ENCODE measurements at regions not wholly inside any gene's neighbourhood (a gene's known extent, or its start where the extent isn't known, plus 50 kb on each side); places are given as distances from the start of the nearest gene placed in this dataset.

DNA sequence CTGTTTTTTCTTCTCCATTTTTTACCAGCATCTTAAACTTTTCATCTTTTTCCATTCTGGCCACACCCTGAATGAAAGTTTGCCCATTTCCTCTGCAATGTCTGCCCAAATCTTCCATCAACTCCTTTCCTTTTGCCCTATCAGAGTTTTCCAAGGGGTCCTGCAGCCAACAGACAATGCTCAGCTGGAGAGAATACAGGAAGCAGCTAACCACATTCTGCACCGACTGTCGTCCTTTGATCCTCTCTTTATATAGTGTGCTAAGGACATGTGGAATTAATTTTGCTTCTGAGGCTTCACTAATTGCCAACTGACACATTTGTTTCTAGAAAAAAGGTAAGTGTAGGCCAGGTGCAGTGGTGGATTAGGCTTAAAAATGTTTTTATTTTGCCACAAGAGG is 50.5 kb upstream of the DLX2 start:
- TF ChIP-seq, protein P1, sequence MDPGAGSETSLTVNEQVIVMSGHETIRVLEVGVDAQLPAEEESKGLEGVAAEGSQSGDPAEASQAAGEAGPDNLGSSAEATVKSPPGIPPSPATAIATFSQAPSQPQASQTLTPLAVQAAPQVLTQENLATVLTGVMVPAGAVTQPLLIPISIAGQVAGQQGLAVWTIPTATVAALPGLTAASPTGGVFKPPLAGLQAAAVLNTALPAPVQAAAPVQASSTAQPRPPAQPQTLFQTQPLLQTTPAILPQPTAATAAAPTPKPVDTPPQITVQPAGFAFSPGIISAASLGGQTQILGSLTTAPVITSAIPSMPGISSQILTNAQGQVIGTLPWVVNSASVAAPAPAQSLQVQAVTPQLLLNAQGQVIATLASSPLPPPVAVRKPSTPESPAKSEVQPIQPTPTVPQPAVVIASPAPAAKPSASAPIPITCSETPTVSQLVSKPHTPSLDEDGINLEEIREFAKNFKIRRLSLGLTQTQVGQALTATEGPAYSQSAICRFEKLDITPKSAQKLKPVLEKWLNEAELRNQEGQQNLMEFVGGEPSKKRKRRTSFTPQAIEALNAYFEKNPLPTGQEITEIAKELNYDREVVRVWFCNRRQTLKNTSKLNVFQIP (CRISPR knock-in tag; IDR thresholded peaks at IDR 0.05; ENCODE audit: borderline replicate concordance, low read depth), result no peak
- no peak for TF ChIP-seq TOX (CRISPR knock-in tag; IDR thresholded peaks at IDR 0.05; ENCODE audit: borderline replicate concordance)
- no peak for TF ChIP-seq ESRRG (CRISPR knock-in tag; IDR thresholded peaks at IDR 0.05)
- no peak for TF ChIP-seq ZFP3 (CRISPR knock-in tag; IDR thresholded peaks at IDR 0.05)
- no peak for TF ChIP-seq ARNTL (CRISPR knock-in tag; IDR thresholded peaks at IDR 0.05; ENCODE audit: borderline replicate concordance, low read depth)
- TF ChIP-seq, protein P2, sequence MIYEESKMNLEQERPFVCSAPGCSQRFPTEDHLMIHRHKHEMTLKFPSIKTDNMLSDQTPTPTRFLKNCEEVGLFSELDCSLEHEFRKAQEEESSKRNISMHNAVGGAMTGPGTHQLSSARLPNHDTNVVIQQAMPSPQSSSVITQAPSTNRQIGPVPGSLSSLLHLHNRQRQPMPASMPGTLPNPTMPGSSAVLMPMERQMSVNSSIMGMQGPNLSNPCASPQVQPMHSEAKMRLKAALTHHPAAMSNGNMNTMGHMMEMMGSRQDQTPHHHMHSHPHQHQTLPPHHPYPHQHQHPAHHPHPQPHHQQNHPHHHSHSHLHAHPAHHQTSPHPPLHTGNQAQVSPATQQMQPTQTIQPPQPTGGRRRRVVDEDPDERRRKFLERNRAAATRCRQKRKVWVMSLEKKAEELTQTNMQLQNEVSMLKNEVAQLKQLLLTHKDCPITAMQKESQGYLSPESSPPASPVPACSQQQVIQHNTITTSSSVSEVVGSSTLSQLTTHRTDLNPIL (CRISPR knock-in tag; IDR thresholded peaks at IDR 0.05; ENCODE audit: low read depth), result no peak
- TF ChIP-seq, protein P3, sequence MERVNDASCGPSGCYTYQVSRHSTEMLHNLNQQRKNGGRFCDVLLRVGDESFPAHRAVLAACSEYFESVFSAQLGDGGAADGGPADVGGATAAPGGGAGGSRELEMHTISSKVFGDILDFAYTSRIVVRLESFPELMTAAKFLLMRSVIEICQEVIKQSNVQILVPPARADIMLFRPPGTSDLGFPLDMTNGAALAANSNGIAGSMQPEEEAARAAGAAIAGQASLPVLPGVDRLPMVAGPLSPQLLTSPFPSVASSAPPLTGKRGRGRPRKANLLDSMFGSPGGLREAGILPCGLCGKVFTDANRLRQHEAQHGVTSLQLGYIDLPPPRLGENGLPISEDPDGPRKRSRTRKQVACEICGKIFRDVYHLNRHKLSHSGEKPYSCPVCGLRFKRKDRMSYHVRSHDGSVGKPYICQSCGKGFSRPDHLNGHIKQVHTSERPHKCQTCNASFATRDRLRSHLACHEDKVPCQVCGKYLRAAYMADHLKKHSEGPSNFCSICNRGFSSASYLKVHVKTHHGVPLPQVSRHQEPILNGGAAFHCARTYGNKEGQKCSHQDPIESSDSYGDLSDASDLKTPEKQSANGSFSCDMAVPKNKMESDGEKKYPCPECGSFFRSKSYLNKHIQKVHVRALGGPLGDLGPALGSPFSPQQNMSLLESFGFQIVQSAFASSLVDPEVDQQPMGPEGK (CRISPR knock-in tag; IDR thresholded peaks at IDR 0.05; ENCODE audit: borderline replicate concordance), result no peak
- TF ChIP-seq, protein P4, sequence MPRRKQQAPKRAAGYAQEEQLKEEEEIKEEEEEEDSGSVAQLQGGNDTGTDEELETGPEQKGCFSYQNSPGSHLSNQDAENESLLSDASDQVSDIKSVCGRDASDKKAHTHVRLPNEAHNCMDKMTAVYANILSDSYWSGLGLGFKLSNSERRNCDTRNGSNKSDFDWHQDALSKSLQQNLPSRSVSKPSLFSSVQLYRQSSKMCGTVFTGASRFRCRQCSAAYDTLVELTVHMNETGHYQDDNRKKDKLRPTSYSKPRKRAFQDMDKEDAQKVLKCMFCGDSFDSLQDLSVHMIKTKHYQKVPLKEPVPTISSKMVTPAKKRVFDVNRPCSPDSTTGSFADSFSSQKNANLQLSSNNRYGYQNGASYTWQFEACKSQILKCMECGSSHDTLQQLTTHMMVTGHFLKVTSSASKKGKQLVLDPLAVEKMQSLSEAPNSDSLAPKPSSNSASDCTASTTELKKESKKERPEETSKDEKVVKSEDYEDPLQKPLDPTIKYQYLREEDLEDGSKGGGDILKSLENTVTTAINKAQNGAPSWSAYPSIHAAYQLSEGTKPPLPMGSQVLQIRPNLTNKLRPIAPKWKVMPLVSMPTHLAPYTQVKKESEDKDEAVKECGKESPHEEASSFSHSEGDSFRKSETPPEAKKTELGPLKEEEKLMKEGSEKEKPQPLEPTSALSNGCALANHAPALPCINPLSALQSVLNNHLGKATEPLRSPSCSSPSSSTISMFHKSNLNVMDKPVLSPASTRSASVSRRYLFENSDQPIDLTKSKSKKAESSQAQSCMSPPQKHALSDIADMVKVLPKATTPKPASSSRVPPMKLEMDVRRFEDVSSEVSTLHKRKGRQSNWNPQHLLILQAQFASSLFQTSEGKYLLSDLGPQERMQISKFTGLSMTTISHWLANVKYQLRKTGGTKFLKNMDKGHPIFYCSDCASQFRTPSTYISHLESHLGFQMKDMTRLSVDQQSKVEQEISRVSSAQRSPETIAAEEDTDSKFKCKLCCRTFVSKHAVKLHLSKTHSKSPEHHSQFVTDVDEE (CRISPR knock-in tag; IDR thresholded peaks at IDR 0.05), result no peak
- no peak for TF ChIP-seq PPARA (CRISPR knock-in tag; IDR thresholded peaks at IDR 0.05; ENCODE audit: borderline replicate concordance)
- no peak for TF ChIP-seq ZNF565 (CRISPR knock-in tag; conservative IDR thresholded peaks at IDR 0.05; ENCODE audit: low read depth)
- TF ChIP-seq SNAI2 (CRISPR knock-in tag; IDR thresholded peaks at IDR 0.05), result no peak
- no peak for TF ChIP-seq TCF4 (CRISPR knock-in tag; IDR thresholded peaks at IDR 0.05; ENCODE audit: borderline replicate concordance)
- no peak for TF ChIP-seq BACH2 (CRISPR knock-in tag; IDR thresholded peaks at IDR 0.05; ENCODE audit: borderline replicate concordance)
- ATAC-seq, result no peak

DNA sequence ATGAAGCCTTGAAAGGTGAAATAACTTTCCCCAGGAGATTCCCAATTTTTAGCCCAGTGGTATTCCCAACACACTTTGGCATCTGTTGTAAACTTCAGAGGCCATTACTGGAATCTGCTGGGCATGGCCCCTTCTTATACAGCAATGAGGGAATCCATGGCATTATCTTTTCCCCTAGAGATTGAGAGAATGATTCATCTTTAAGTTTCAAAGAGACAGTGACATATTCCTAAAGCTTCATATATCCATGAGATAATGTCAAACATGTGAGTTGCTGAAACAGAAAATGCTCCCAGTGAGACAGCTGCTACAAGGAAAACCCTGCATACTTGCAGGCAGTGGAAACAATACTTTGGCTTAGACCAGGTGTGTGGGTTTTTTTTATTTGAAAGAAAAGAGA is 51.1 kb upstream of the DLX2 start:
- no peak for ATAC-seq
- TF ChIP-seq, protein P5, sequence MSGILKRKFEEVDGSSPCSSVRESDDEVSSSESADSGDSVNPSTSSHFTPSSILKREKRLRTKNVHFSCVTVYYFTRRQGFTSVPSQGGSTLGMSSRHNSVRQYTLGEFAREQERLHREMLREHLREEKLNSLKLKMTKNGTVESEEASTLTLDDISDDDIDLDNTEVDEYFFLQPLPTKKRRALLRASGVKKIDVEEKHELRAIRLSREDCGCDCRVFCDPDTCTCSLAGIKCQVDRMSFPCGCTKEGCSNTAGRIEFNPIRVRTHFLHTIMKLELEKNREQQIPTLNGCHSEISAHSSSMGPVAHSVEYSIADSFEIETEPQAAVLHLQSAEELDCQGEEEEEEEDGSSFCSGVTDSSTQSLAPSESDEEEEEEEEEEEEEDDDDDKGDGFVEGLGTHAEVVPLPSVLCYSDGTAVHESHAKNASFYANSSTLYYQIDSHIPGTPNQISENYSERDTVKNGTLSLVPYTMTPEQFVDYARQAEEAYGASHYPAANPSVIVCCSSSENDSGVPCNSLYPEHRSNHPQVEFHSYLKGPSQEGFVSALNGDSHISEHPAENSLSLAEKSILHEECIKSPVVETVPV (CRISPR knock-in tag; IDR thresholded peaks at IDR 0.05), result no peak
- no peak for TF ChIP-seq ZNF8 (CRISPR knock-in tag; IDR thresholded peaks at IDR 0.05)
- TF ChIP-seq ZFP30 (CRISPR knock-in tag; IDR thresholded peaks at IDR 0.05), result no peak
- no peak for TF ChIP-seq TCF4 (CRISPR knock-in tag; IDR thresholded peaks at IDR 0.05; ENCODE audit: borderline replicate concordance)
- TF ChIP-seq SNAI2 (CRISPR knock-in tag; IDR thresholded peaks at IDR 0.05), result no peak

DNA sequence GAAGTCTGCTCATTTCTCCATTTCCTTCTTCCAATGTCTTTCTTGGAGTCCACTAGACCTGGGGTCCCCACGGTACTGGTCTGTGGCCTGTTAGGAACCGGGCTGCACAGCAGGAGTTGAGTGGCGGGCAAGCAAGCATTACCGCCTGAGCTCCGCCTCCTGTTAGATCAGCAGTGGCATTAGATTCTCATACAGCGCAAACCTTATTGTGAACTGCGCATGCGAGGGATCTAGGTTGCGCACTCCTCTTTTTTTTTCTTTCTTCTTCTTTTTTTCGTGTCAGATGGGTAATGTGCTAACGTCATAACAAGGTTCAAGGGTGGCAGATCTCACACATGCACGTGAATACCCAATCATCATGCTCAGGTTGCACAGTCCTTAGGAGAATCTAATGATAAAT is 53.1 kb upstream of the DLX2 start:
- ATAC-seq, result peak; percentile 90
- TF ChIP-seq TCF4 (CRISPR knock-in tag; IDR thresholded peaks at IDR 0.05; ENCODE audit: borderline replicate concordance), result no peak
- no peak for TF ChIP-seq ZFP30 (CRISPR knock-in tag; IDR thresholded peaks at IDR 0.05)
- no peak for TF ChIP-seq ZC3H10 (CRISPR knock-in tag; IDR thresholded peaks at IDR 0.05)
- TF ChIP-seq PPARA (CRISPR knock-in tag; IDR thresholded peaks at IDR 0.05; ENCODE audit: borderline replicate concordance), result no peak
- no peak for TF ChIP-seq ZNF8 (CRISPR knock-in tag; IDR thresholded peaks at IDR 0.05)
- TF ChIP-seq RARB (CRISPR knock-in tag; IDR thresholded peaks at IDR 0.05), result no peak
- TF ChIP-seq, protein P3 (CRISPR knock-in tag; IDR thresholded peaks at IDR 0.05; ENCODE audit: borderline replicate concordance), result no peak
- TF ChIP-seq, protein P5 (CRISPR knock-in tag; IDR thresholded peaks at IDR 0.05), result no peak
- no peak for TF ChIP-seq SNAI2 (CRISPR knock-in tag; IDR thresholded peaks at IDR 0.05)
- no peak for TF ChIP-seq TOX (CRISPR knock-in tag; IDR thresholded peaks at IDR 0.05; ENCODE audit: borderline replicate concordance)
- TF ChIP-seq, protein P4 (CRISPR knock-in tag; IDR thresholded peaks at IDR 0.05), result no peak
- no peak for TF ChIP-seq ZFP3 (CRISPR knock-in tag; IDR thresholded peaks at IDR 0.05)
- TF ChIP-seq, protein P1 (CRISPR knock-in tag; IDR thresholded peaks at IDR 0.05; ENCODE audit: borderline replicate concordance, low read depth), result no peak

All from SK-N-SH treated with all-trans-retinoic acid at 6 μM for 48 hours (cell line).